ENCODE measurements at regions not wholly inside any gene's neighbourhood (a gene's known extent, or its start where the extent isn't known, plus 50 kb on each side); places are given as distances from the start of the nearest gene placed in this dataset.

GRCh38 chr6:100176311-100176950 is 182.4 kb upstream of the MCHR2 start:
- H3K36me3 ChIP-seq (replicated peaks in 1 of 2; ENCODE audit: control insufficient read depth in 2 of 2, insufficient read depth in 2 of 2, low read length in 2 of 2) = no peaks in the 10 kb centered on the region
- DNase-seq (ENCODE audit: low spot score) = no peak
- H4K91ac ChIP-seq (ENCODE audit: low read depth, low read length, poor library complexity) = no peak overlapping the region
- H3K4me1 ChIP-seq (ENCODE audit: control insufficient read depth in 2 of 2, insufficient read depth in 1 of 2, low read depth in 1 of 2, low read length in 2 of 2) = peaks cover 0 to 6% of the 10 kb centered on the region in 2 donors
- no peak overlapping the region for H2BK5ac ChIP-seq (ENCODE audit: low read length)
- H2BK12ac ChIP-seq (ENCODE audit: low read length) = no peak overlapping the region
- H3K9ac ChIP-seq (ENCODE audit: low read depth, low read length, poor library complexity) = no peak overlapping the region
- no peak overlapping the region for H2BK120ac ChIP-seq (ENCODE audit: low read depth, low read length)
- H3K4ac ChIP-seq (ENCODE audit: low read length) = no peak overlapping the region
- H3K14ac ChIP-seq (ENCODE audit: low read length) = no peak overlapping the region
- no peaks in the 10 kb centered on the region for H3K79me1 ChIP-seq (ENCODE audit: low read depth, low read length)
- H3K23ac ChIP-seq (ENCODE audit: low read depth, low read length, poor library complexity) = no peak overlapping the region
- no peak overlapping the region for H3K4me2 ChIP-seq (ENCODE audit: insufficient read depth, low read length, poor library complexity, severe bottlenecking)
- WGBS, 2 donors (ENCODE audit: extremely low coverage in 2 of 2, insufficient read length in 2 of 2, insufficient replicate concordance in 1 of 2) = no CpG with 5 or more reads among the region's 6 CpGs
- H2AK5ac ChIP-seq (ENCODE audit: low read depth, low read length) = no peak overlapping the region
- no peak overlapping the region for H3K27ac ChIP-seq (replicated peaks; ENCODE audit: low read length)
- no peak overlapping the region for H3K18ac ChIP-seq (ENCODE audit: low read length)
- no peak overlapping the region for H4K8ac ChIP-seq (ENCODE audit: low read depth, low read length)
- no peaks in the 10 kb centered on the region for H3K9me3 ChIP-seq (replicated peaks in 1 of 2; ENCODE audit: control insufficient read depth in 2 of 2, insufficient read depth in 1 of 2, low read depth in 1 of 2, low read length in 2 of 2)
- peak overlapping the region; percentile 7 for H2AFZ ChIP-seq (ENCODE audit: low read length)
- H3K4me3 ChIP-seq (ENCODE audit: low read length in 2 of 2) = no peak overlapping the region
- no peak overlapping the region for H2BK15ac ChIP-seq (ENCODE audit: low read length)
- H3K27me3 ChIP-seq (ENCODE audit: control insufficient read depth in 3 of 3, insufficient read depth in 3 of 3, low read depth in 1 of 3, low read length in 3 of 3) = no peaks in the 10 kb centered on the region

- no peaks in the 10 kb centered on the region for H3K36me3 ChIP-seq (replicated peaks in 1 of 2; ENCODE audit: control insufficient read depth in 2 of 2, insufficient read depth in 2 of 2, low read length in 2 of 2)
- no peak overlapping the region for H3K4ac ChIP-seq (ENCODE audit: low read length)
- no peak overlapping the region for H3K4me2 ChIP-seq (ENCODE audit: insufficient read depth, low read length, poor library complexity, severe bottlenecking)
- DNase-seq (ENCODE audit: low spot score) = no peak
- H2BK15ac ChIP-seq (ENCODE audit: low read length) = no peak overlapping the region
- no peaks in the 10 kb centered on the region for H3K27me3 ChIP-seq (ENCODE audit: control insufficient read depth in 3 of 3, insufficient read depth in 3 of 3, low read depth in 1 of 3, low read length in 3 of 3)
- H3K4me1 ChIP-seq (ENCODE audit: control insufficient read depth in 2 of 2, insufficient read depth in 1 of 2, low read depth in 1 of 2, low read length in 2 of 2) = peaks cover 0 to 6% of the 10 kb centered on the region in 2 donors
- H3K79me1 ChIP-seq (ENCODE audit: low read depth, low read length) = no peaks in the 10 kb centered on the region
- H4K91ac ChIP-seq (ENCODE audit: low read depth, low read length, poor library complexity) = no peak overlapping the region
- no peak overlapping the region for H2AK5ac ChIP-seq (ENCODE audit: low read depth, low read length)
- H2BK12ac ChIP-seq (ENCODE audit: low read length) = no peak overlapping the region
- no peak overlapping the region for H3K4me3 ChIP-seq (ENCODE audit: low read length in 2 of 2)
- no peak overlapping the region for H2BK120ac ChIP-seq (ENCODE audit: low read depth, low read length)
- H3K9ac ChIP-seq (ENCODE audit: low read depth, low read length, poor library complexity) = no peak overlapping the region
- H4K8ac ChIP-seq (ENCODE audit: low read depth, low read length) = no peak overlapping the region
- no peak overlapping the region for H3K14ac ChIP-seq (ENCODE audit: low read length)
- no CpG with 5 or more reads among the region's 1 CpG for WGBS, 2 donors (ENCODE audit: extremely low coverage in 2 of 2, insufficient read length in 2 of 2, insufficient replicate concordance in 1 of 2)
- no peak overlapping the region for H2BK5ac ChIP-seq (ENCODE audit: low read length)
- H3K9me3 ChIP-seq (replicated peaks in 1 of 2; ENCODE audit: control insufficient read depth in 2 of 2, insufficient read depth in 1 of 2, low read depth in 1 of 2, low read length in 2 of 2) = no peaks in the 10 kb centered on the region
- no peak overlapping the region for H3K27ac ChIP-seq (replicated peaks; ENCODE audit: low read length)
- no peak overlapping the region for H3K18ac ChIP-seq (ENCODE audit: low read length)
- peak overlapping the region; percentile 7 for H2AFZ ChIP-seq (ENCODE audit: low read length)
- H3K23ac ChIP-seq (ENCODE audit: low read depth, low read length, poor library complexity) = no peak overlapping the region
These were observed 181.8 kb upstream of the MCHR2 start for GRCh38 chr6:100175814-100176310.

- WGBS, 2 donors (ENCODE audit: extremely low coverage in 2 of 2, insufficient read length in 2 of 2, insufficient replicate concordance in 1 of 2) = no CpG with 5 or more reads among the region's 1 CpG
- peaks cover 0 to 4% of the 10 kb centered on the region in 2 donors for H3K4me1 ChIP-seq (ENCODE audit: control insufficient read depth in 2 of 2, insufficient read depth in 1 of 2, low read depth in 1 of 2, low read length in 2 of 2)
These were observed 179.2 kb upstream of the MCHR2 start for GRCh38 chr6:100173211-100173610.

GRCh38 chr6:100172322-100172713 is 178.3 kb upstream of the MCHR2 start:
- H2AK5ac ChIP-seq (ENCODE audit: low read depth, low read length) = no peak overlapping the region
- H2BK15ac ChIP-seq (ENCODE audit: low read length) = no peak overlapping the region
- H2BK120ac ChIP-seq (ENCODE audit: low read depth, low read length) = no peak overlapping the region
- H3K9me3 ChIP-seq (replicated peaks in 1 of 2; ENCODE audit: control insufficient read depth in 2 of 2, insufficient read depth in 1 of 2, low read depth in 1 of 2, low read length in 2 of 2) = no peaks in the 10 kb centered on the region
- H3K4ac ChIP-seq (ENCODE audit: low read length) = no peak overlapping the region
- H3K14ac ChIP-seq (ENCODE audit: low read length) = no peak overlapping the region
- H4K91ac ChIP-seq (ENCODE audit: low read depth, low read length, poor library complexity) = no peak overlapping the region
- no peak overlapping the region for H3K4me3 ChIP-seq (ENCODE audit: low read length in 2 of 2)
- H3K79me1 ChIP-seq (ENCODE audit: low read depth, low read length) = no peaks in the 10 kb centered on the region
- peaks cover 0 to 5% (median 0%) of the 10 kb centered on the region in 3 experiments for H3K27me3 ChIP-seq (ENCODE audit: control insufficient read depth in 3 of 3, insufficient read depth in 3 of 3, low read depth in 1 of 3, low read length in 3 of 3)
- no peak overlapping the region for H3K27ac ChIP-seq (replicated peaks; ENCODE audit: low read length)
- H3K4me1 ChIP-seq (ENCODE audit: control insufficient read depth in 2 of 2, insufficient read depth in 1 of 2, low read depth in 1 of 2, low read length in 2 of 2) = peaks cover 0 to 5% of the 10 kb centered on the region in 2 donors
- H3K18ac ChIP-seq (ENCODE audit: low read length) = no peak overlapping the region
- WGBS, 2 donors (ENCODE audit: extremely low coverage in 2 of 2, insufficient read length in 2 of 2, insufficient replicate concordance in 1 of 2) = no CpG with 5 or more reads among the region's 3 CpGs
- H3K9ac ChIP-seq (ENCODE audit: low read depth, low read length, poor library complexity) = no peak overlapping the region
- no peak overlapping the region for H2BK5ac ChIP-seq (ENCODE audit: low read length)
- H3K4me2 ChIP-seq (ENCODE audit: insufficient read depth, low read length, poor library complexity, severe bottlenecking) = no peak overlapping the region
- no peak overlapping the region for H2BK12ac ChIP-seq (ENCODE audit: low read length)
- H2AFZ ChIP-seq (ENCODE audit: low read length) = no peak overlapping the region
- H3K23ac ChIP-seq (ENCODE audit: low read depth, low read length, poor library complexity) = no peak overlapping the region
- no peak overlapping the region for H4K8ac ChIP-seq (ENCODE audit: low read depth, low read length)
- no peak for DNase-seq (ENCODE audit: low spot score)
- H3K36me3 ChIP-seq (replicated peaks in 1 of 2; ENCODE audit: control insufficient read depth in 2 of 2, insufficient read depth in 2 of 2, low read length in 2 of 2) = no peaks in the 10 kb centered on the region

More at GRCh38 chr6:100173211-100173610, 179.2 kb upstream of the MCHR2 start:
- H4K91ac ChIP-seq (ENCODE audit: low read depth, low read length, poor library complexity) = no peak overlapping the region
- no peak overlapping the region for H3K18ac ChIP-seq (ENCODE audit: low read length)
- no peak overlapping the region for H3K23ac ChIP-seq (ENCODE audit: low read depth, low read length, poor library complexity)
- no peaks in the 10 kb centered on the region for H3K79me1 ChIP-seq (ENCODE audit: low read depth, low read length)
- H3K27me3 ChIP-seq (ENCODE audit: control insufficient read depth in 3 of 3, insufficient read depth in 3 of 3, low read depth in 1 of 3, low read length in 3 of 3) = peaks cover 0 to 5% (median 0%) of the 10 kb centered on the region in 3 experiments
- H2BK5ac ChIP-seq (ENCODE audit: low read length) = no peak overlapping the region
- no peak overlapping the region for H3K14ac ChIP-seq (ENCODE audit: low read length)
- H3K4me3 ChIP-seq (ENCODE audit: low read length in 2 of 2) = no peak overlapping the region
- no peak overlapping the region for H2AFZ ChIP-seq (ENCODE audit: low read length)
- no peak overlapping the region for H3K9ac ChIP-seq (ENCODE audit: low read depth, low read length, poor library complexity)
- no peak overlapping the region for H3K4me2 ChIP-seq (ENCODE audit: insufficient read depth, low read length, poor library complexity, severe bottlenecking)
- no peak for DNase-seq (ENCODE audit: low spot score)
- no peak overlapping the region for H3K4ac ChIP-seq (ENCODE audit: low read length)
- no peak overlapping the region for H2BK12ac ChIP-seq (ENCODE audit: low read length)
- H2BK15ac ChIP-seq (ENCODE audit: low read length) = no peak overlapping the region
- no peaks in the 10 kb centered on the region for H3K36me3 ChIP-seq (replicated peaks in 1 of 2; ENCODE audit: control insufficient read depth in 2 of 2, insufficient read depth in 2 of 2, low read length in 2 of 2)
- no peak overlapping the region for H3K27ac ChIP-seq (replicated peaks; ENCODE audit: low read length)
- H2AK5ac ChIP-seq (ENCODE audit: low read depth, low read length) = no peak overlapping the region
- H3K9me3 ChIP-seq (replicated peaks in 1 of 2; ENCODE audit: control insufficient read depth in 2 of 2, insufficient read depth in 1 of 2, low read depth in 1 of 2, low read length in 2 of 2) = no peaks in the 10 kb centered on the region
- no peak overlapping the region for H2BK120ac ChIP-seq (ENCODE audit: low read depth, low read length)
- H4K8ac ChIP-seq (ENCODE audit: low read depth, low read length) = no peak overlapping the region

Data from neuronal stem cell (in vitro differentiated cells).